HFF-Myc (cell line): ENCODE measurements at regions not wholly inside any gene's neighbourhood (a gene's known extent, or its start where the extent isn't known, plus 50 kb on each side); places are given as distances from the start of the nearest gene placed in this dataset.
A peak's percentile ranks its signal among the peaks of the same experiment; 100 is the strongest.

ENCODE experiments used
- DNase-seq: peaks from one replicate; pipeline ENCODE4 v3.0.0-alpha.2; 2011; ENCODE audit warnings: low read depth; ENCODE audit errors: extremely low read depth
- H3K4me3 ChIP-seq: replicated peaks from 2 replicates; pipeline ENCODE4 v1.5.1; 2011; ENCODE audit warnings: low read depth, mild to moderate bottlenecking, control low read depth, low read length
- CTCF ChIP-seq: IDR thresholded peaks from 2 replicates; pipeline ENCODE4 v1.5.1; 2012; ENCODE audit warnings: mild to moderate bottlenecking, low read depth, low read length, control low read depth; ENCODE audit errors: missing control alignments

GRCh38 chr1:166470014-166470413, 303.2 kb upstream of the FAM78B start:
- H3K4me3 ChIP-seq = no peak overlapping the region
- no peak for TF ChIP-seq CTCF
- no peak for DNase-seq

- no peak overlapping the region for H3K4me3 ChIP-seq
- DNase-seq = no peak
- no peak for TF ChIP-seq CTCF
Measured at GRCh38 chr1:166470441-166470840, 303.6 kb upstream of the FAM78B start.

GRCh38 chr1:166471359-166471758, 304.6 kb upstream of the FAM78B start:
- H3K4me3 ChIP-seq = no peak overlapping the region
- no peak for DNase-seq
- TF ChIP-seq CTCF = no peak

GRCh38 chr1:166479052-166479631, 312.3 kb upstream of the FAM78B start:
- DNase-seq = peak; percentile 17
- peak; percentile 64 for TF ChIP-seq CTCF

GRCh38 chr1:166484471-166484870, 317.7 kb upstream of the FAM78B start:
- TF ChIP-seq CTCF = no peak
- H3K4me3 ChIP-seq = no peak overlapping the region
- no peak for DNase-seq

More at GRCh38 chr1:166479052-166479631, 312.3 kb upstream of the FAM78B start:
- no peak overlapping the region for H3K4me3 ChIP-seq

GRCh38 chr1:166484871-166485270, 318.1 kb upstream of the FAM78B start:
- H3K4me3 ChIP-seq = no peak overlapping the region
- no peak for DNase-seq
- TF ChIP-seq CTCF = no peak

GRCh38 chr1:166485620-166486019, 318.8 kb upstream of the FAM78B start:
- no peak overlapping the region for H3K4me3 ChIP-seq
- no peak for TF ChIP-seq CTCF
- no peak for DNase-seq
